GM08714 (cell line): ENCODE measurements at regions not wholly inside any gene's neighbourhood (a gene's known extent, or its start where the extent isn't known, plus 50 kb on each side); places are given as distances from the start of the nearest gene placed in this dataset.

ENCODE experiments used
- H3K4me3 ChIP-seq: fragments of 200-500 bp; sonication (Bioruptor generic); 2 replicates; pipeline ENCODE4 v1.5.1; 2014; ENCODE audit warnings: mild to moderate bottlenecking, low read length, inconsistent platforms
- ZNF274 ChIP-seq: IDR thresholded peaks from 2 replicates; pipeline ENCODE4 v1.6.1; 2012; ENCODE audit warnings: mild to moderate bottlenecking, low read depth, low read length

DNA sequence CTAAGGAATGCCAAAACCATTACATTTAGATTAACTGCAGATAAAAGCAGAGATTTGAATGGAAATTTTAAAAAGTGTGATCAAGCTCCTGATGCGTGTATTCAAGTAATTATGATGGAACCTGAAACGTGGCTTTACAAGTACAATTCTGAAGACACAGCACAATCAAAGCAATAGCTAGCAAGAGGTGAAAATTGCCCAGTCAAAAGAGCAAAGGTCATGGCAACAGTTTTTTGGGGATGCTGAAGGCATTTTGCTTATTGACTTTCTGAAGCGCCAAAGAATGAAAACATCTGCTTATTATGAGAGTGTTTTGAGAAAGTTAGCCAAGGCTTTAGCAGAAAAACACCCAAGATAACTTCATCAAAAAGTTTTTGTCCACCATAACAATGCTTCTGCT lies 389.6 kb upstream of the TENM4 start:
- H3K4me3 ChIP-seq, result no peak overlapping the region
- TF ChIP-seq ZNF274, result no peak

DNA sequence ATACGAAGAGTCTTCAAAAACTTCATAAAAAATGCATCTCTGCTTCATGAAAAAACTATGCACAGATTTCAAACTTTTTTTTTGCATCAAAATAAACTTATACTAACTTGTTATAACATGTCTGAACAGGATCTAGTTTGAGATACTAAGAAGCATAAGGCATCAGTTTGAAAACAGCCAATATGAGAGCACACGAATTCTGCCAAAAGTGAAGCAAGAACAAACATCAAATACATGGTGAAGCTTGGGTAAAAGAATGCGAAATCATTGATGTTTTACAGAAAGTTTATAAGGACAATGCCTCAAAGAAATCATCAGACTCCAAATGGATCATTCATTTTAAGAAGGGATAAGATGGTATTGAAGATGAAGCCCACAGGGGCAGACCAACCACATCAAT lies 389.1 kb upstream of the TENM4 start:
- no peak overlapping the region for H3K4me3 ChIP-seq
- no peak for TF ChIP-seq ZNF274

DNA sequence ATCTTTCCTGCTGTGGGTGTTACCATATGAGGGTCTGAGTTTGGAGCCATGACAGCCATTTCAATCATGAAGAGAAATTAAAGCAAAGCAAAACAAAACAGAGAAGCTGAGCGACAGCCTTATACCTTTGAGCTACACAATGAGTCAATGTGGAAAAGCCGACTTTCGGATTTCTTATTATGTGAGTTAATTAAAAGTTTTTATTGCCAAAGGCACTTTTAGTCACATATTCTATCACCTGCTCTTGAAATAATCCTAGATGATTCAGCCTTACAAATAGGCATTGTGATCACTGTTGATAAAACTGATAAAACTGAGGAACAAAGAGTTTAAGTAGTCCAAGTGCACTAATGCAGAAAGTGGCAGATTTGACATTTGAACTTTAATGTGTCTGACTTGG lies 381.9 kb upstream of the TENM4 start:
- TF ChIP-seq ZNF274, result no peak
- H3K4me3 ChIP-seq, result no peak overlapping the region

DNA sequence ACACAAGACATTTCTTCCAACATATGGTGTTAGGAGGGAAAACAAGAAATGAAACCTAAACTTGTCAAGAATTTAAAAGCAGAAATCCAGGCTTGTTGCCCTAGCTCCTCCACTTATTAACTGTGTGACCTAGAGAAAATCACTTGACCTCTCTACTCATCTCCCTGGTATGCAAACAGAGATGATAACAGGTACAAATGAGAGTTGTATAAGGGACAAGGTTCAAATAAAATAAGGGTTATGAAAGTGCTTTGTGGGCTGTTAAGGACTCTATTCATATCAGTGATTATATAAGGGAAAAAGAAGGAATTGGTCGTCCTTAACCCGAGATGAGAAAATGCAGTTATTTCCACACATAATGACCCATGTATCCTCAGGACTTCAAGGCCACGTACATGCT lies 372.7 kb upstream of the TENM4 start:
- no peak overlapping the region for H3K4me3 ChIP-seq
- no peak for TF ChIP-seq ZNF274

DNA sequence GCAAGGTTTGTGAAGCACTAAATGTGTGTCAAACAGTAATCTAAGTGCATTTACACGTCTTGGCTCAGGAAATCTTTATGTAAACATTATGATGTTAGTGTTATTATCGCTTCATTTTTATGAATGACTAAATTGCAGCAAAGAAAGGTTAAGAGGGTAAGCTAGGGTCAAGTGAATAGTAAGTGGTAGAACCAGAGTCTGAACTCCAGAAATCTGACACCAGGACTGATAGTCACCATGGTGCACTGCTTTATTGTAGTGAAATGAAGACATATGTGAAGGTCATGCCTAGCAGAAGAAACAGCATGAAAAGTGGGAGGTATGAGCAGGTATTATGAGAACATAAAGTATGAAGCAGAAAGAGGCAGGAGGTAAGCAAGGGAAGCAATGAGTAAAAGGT lies 368.7 kb upstream of the TENM4 start:
- no peak overlapping the region for H3K4me3 ChIP-seq
- TF ChIP-seq ZNF274, result no peak

DNA sequence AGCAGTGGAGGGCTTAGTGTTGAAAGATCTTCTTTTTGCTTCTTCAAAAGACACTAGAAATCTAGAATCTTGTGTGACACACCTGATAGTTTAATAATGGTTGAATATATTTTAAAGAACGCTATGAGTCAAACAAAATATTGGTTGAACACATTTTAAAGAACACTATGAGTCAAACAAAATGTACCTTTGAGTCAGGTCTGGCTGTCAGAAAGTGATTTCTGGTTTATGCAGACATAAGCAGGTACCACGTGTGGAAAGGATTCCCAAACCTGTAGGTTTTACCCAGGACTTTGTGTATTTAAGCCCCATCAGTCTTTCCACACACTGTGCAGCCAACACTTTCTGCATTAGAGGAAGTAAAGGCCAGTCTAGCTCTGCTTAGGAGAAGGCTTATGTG lies 366.7 kb upstream of the TENM4 start:
- H3K4me3 ChIP-seq, result no peak overlapping the region
- TF ChIP-seq ZNF274, result no peak

DNA sequence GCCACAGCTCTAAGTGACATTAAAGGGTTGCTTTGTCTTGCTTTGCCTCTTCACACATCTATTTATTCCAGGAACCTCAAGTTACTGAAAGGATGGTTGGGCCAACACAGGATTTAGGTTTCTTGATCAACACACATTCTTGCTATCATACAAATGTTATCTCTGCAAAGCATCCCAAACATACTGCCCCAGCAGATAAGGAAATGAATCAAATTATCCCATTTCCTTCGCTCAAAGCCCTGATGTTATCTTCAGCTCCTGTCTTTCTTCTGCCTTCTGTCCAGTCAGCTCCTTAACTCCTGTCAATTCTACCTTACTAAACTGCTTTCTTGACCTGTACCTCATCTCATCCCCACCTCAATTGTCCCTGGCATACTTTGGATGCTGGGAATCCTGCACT lies 355.9 kb upstream of the TENM4 start:
- no peak for TF ChIP-seq ZNF274
- no peak overlapping the region for H3K4me3 ChIP-seq

DNA sequence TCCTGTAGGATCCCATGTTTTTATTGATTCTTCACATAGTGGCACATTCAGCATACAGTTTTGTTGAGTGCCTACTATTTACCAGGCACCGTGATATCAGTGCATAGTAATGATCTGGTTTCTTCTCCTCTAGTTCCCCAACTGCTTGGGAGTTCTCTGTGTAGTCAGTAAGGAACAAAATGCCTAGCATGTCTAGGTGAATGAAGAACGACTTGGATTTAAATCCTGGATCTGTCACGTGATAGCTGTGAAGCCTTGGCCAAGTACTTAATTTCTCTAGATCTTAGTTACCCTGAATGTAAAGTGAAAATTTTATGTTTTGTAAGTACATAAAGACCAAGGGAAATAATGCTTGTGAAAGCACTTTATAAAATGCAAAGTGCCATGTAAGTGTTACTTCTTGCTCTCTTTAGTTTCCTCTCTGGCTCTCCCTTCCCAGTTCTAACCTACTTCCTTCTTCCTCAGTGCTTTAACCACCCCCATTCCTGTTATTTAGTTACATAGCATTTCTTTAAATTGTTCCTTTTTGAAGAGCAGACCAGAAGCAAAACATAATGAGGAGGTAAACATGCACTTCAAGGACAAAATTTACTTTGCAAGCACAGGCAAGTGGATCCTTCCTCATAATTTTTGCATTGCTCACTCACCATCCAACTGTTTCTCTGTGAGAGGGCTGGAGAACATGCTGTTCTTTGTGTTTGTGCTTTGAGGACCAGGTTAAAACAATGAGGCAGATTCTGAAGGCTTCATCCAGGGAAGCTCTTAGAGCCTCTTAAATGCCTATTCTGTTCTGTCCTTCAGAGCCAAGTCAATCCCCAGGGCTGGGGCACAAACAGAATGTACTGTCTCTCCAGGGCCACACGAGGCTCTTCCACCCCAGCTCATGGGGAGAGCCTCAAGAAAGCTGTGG lies 353.9 kb upstream of the TENM4 start:
- TF ChIP-seq ZNF274, result no peak

DNA sequence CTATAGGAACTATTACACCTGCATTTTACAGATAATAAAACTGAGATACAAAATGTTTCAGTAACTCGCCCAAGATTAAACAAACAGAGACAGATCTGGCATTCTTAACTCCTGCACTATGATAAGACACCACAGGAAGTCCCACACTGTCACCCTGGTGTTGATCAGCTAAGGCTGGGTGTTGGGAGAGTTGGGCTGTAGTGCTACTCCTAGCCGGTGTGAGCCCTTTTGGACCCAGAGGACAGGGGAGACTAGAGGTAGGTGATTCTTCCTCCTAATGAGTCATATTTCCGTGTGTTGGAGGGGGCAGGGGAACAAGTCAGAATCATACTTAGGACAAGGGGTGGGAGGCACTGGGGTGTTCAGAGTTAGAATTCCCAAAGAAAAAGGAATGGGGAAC lies 353.2 kb upstream of the TENM4 start:
- no peak for TF ChIP-seq ZNF274
- H3K4me3 ChIP-seq, result no peak overlapping the region

More for the DNA sequence above, 353.9 kb upstream of the TENM4 start:
- no peak overlapping the region for H3K4me3 ChIP-seq

DNA sequence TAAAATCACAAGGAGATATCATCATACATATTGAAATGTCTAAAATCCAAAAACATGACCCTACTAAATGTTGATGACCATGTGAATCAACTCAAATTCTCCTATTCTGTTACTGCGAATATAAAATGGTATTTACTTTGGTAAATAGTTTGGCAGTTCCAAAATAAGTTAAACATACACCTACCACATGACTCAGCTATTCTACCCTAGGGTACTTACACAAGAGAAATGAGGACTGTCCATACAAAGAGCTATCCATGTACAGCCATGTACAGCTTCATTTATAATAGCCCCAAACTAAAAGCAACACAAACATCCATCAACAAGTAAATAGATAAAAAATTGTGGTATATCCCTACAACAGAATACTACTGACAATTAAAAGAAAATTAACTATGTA lies 346.1 kb upstream of the TENM4 start:
- TF ChIP-seq ZNF274, result no peak
- no peak overlapping the region for H3K4me3 ChIP-seq

DNA sequence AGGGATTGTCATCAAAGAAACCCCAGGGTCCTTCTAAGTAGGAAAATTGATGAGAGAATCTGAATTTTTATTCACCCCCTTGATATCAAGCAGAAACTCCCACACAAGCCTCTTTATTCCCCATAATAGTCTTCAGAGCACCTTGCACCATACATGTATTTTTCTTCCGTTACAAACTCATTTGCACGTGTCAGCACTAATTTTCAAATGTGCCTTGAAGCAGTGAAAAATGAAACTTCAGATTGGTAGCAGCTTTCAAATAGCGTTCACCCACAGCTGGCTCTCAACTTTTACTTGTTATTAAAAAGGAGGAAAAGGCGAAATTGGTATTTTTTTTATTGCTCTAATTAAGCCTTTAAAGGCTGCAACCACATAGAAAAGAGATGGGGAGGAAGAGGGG lies 343.0 kb upstream of the TENM4 start:
- H3K4me3 ChIP-seq, result no peak overlapping the region
- TF ChIP-seq ZNF274, result no peak

DNA sequence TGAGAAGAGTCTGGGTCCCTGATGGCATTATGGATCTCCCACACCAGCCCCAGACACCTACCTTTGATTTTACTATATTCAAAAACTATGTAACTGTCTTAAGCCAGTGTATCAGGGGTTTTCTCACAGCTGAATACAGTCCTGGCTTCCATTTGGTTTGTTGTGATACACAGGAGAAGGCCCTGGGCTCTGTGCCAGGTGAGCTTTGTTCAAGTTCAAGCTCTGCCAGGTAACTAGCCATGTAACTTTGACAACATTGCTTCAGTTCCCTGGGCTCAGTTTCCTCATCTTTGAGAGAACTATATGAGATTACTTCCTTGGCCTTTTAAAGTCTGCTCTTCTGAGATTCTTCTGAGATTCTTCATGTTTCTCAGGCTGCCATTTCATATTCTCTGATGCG lies 327.5 kb upstream of the TENM4 start:
- TF ChIP-seq ZNF274, result no peak
- H3K4me3 ChIP-seq, result no peak overlapping the region

DNA sequence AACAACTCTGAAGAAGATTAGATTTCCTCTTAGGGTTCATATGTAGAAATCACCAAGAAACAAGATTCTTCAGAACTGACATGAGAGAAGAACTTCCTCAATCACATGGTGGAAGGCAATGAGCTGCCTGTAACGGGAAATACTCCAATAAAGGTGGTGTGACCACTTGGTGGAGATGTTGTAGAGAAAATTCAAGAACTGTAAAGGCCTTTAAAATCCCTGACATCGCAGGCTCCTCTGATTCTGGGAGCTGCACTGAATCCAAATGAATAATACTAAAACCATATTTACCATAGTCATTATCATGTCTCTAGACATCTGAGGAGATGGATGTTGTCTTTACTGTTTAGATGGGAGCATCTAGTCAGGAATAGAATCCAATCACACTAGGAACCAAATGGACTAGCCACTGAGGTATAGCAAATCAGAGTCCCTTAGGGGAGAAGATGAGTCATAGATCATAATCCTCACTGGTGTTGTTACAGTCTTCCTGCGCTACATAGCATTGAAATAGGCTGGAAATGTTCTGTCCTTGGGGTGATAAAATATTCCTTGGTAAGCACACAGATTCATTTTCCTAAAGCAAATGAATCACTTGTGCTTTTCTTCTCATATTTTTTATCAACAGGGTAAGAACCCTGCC lies 321.6 kb upstream of the TENM4 start:
- no peak overlapping the region for H3K4me3 ChIP-seq
- no peak for TF ChIP-seq ZNF274

DNA sequence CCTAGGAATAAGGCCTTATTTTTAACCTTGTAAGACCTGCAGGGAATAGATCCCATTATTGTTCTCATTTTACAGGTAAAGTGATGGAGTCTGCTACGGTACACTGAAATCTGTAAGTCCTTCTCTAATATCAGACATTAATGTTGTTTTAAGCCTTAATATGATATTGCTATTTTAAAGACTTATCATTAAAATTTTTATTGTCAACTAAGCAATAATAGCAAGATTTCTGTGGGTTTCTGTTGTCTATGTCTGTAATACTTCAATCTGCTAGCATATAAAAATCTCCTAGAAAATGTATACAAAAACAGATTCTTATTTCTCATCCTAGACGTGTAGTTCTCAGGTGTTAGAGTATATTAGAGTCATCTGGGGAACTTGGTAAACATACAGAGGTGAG lies 317.5 kb upstream of the TENM4 start:
- no peak for TF ChIP-seq ZNF274
- H3K4me3 ChIP-seq, result no peak overlapping the region

DNA sequence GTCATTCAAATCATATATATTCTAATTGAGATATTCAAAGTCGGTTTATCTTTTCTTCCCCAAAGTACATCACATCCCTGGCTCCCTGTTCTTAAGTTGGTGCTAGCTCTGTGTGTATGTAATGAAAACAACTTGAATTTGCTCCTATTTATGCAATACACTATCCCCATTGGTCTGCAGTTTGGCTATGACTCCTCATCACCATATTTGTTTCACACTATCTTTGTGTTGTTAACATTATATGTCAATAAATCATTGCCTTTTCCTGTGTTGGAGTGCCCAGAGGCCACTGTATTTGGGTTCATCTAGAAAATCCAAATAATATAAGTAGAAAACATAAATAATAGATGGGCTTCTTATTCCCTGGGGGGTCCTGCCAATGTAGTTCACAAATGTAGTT lies 306.6 kb upstream of the TENM4 start:
- no peak for TF ChIP-seq ZNF274

More for the DNA sequence above, 306.6 kb upstream of the TENM4 start:
- no peak overlapping the region for H3K4me3 ChIP-seq
